DND-41 (cell line): ENCODE measurements at regions not wholly inside any gene's neighbourhood (a gene's known extent, or its start where the extent isn't known, plus 50 kb on each side); places are given as distances from the start of the nearest gene placed in this dataset.

ENCODE experiments used
- ATAC-seq: fragments of 200-7000 bp; cut with Tn5 transposase; 3 replicates; pipeline ENCODE4 v1.9.1; 2021; ENCODE audit warnings: low read depth; ENCODE audit not compliant: insufficient read depth
- DNase-seq: peaks from one replicate; pipeline ENCODE4 v3.0.0-alpha.2; 2020
- H2AFZ ChIP-seq: 2 replicates; pipeline ENCODE4 v1.6.0; 2012; ENCODE audit warnings: low read depth, low read length
- H3K27ac ChIP-seq: 2 replicates; pipeline ENCODE4 v1.5.1; 2012; ENCODE audit warnings: low read length, inconsistent platforms
- H3K27me3 ChIP-seq: fragments of 200-600 bp; sonication (generic); 2 replicates; pipeline ENCODE4 v1.6.0; 2012; ENCODE audit warnings: low read length, mild to moderate bottlenecking, inconsistent platforms; ENCODE audit not compliant: insufficient read depth, poor library complexity
- H3K36me3 ChIP-seq: 2 replicates; pipeline ENCODE4 v1.5.1; 2012; ENCODE audit warnings: low read length, inconsistent platforms; ENCODE audit not compliant: insufficient read depth
- H3K4me1 ChIP-seq: 2 replicates; pipeline ENCODE4 v1.5.1; 2012; ENCODE audit warnings: mild to moderate bottlenecking, low read length; ENCODE audit not compliant: insufficient read depth
- H3K4me2 ChIP-seq: 2 replicates; pipeline ENCODE4 v1.6.0; 2012; ENCODE audit warnings: mild to moderate bottlenecking, moderate library complexity, low read length, inconsistent platforms; ENCODE audit not compliant: insufficient read depth
- H3K4me3 ChIP-seq, 2 experiments: fragments of 200-600 bp in 1 of 2; shearing (Covaris generic) in 1 of 2; 2 replicates each; pipeline ENCODE4 v1.5.1; 2012 to 2016; ENCODE audit warnings: inconsistent platforms in 2 of 2, low read length in 2 of 2, mild to moderate bottlenecking in 2 of 2, low read depth in 1 of 2, moderate library complexity in 1 of 2
- H3K79me2 ChIP-seq: 2 replicates; pipeline ENCODE4 v1.6.0; 2012; ENCODE audit warnings: low read length, inconsistent platforms; ENCODE audit not compliant: insufficient read depth
- H3K9ac ChIP-seq: 2 replicates; pipeline ENCODE4 v1.6.0; 2012; ENCODE audit warnings: low read depth, mild to moderate bottlenecking, inconsistent platforms, low read length, moderate library complexity
- H3K9me3 ChIP-seq: 2 replicates; pipeline ENCODE4 v1.5.1; 2012; ENCODE audit warnings: low read length, moderate library complexity, mild to moderate bottlenecking, inconsistent platforms; ENCODE audit not compliant: insufficient read depth, severe bottlenecking
- H4K20me1 ChIP-seq: 2 replicates; pipeline ENCODE4 v1.6.0; 2012; ENCODE audit warnings: low read length; ENCODE audit not compliant: insufficient read depth
- EZH2 ChIP-seq: IDR thresholded peaks from 3 replicates; pipeline ENCODE4 v1.6.1; 2012; ENCODE audit warnings: borderline replicate concordance, low read depth, mild to moderate bottlenecking, moderate library complexity, low read length, inconsistent platforms; ENCODE audit not compliant: severe bottlenecking
- TF ChIP-seq, protein P1 (sequence below): IDR thresholded peaks from 2 replicates; pipeline ENCODE4 v1.5.1; 2012; ENCODE audit warnings: borderline replicate concordance, low read length, moderate library complexity, mild to moderate bottlenecking; ENCODE audit not compliant: poor library complexity, severe bottlenecking; ENCODE audit errors: extremely low read depth

DNA sequence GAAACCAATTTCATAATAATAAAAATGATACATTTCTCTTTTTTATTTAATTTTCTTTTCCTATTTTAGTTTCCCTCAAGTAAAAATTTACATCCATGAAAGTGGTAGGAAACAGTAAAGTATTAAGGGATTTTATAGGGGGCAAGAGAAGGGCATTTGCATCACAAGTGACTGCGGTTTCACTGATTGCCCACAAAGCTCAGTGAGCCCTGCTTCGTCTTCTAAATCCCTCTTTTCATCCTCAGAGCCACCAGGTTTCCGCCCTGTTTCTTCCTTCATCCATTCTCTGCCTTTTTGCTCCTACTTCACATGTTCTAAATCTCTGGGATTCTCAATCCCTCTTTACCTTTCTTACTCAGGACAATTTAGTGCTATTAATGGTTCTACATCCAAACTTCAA lies 491.4 kb downstream of the LRRC70 start:
- no peak for TF ChIP-seq EZH2
- TF ChIP-seq, protein P1, sequence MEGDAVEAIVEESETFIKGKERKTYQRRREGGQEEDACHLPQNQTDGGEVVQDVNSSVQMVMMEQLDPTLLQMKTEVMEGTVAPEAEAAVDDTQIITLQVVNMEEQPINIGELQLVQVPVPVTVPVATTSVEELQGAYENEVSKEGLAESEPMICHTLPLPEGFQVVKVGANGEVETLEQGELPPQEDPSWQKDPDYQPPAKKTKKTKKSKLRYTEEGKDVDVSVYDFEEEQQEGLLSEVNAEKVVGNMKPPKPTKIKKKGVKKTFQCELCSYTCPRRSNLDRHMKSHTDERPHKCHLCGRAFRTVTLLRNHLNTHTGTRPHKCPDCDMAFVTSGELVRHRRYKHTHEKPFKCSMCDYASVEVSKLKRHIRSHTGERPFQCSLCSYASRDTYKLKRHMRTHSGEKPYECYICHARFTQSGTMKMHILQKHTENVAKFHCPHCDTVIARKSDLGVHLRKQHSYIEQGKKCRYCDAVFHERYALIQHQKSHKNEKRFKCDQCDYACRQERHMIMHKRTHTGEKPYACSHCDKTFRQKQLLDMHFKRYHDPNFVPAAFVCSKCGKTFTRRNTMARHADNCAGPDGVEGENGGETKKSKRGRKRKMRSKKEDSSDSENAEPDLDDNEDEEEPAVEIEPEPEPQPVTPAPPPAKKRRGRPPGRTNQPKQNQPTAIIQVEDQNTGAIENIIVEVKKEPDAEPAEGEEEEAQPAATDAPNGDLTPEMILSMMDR: no peak
- Histone ChIP-seq H3K36me3 (no peaks in the 10 kb centered on the region), H3K27me3 (no peaks in the 10 kb centered on the region), H3K27ac (no peak overlapping the region), H3K9me3 (no peaks in the 10 kb centered on the region), H4K20me1 (no peaks in the 10 kb centered on the region), H3K4me2 (no peak overlapping the region), H2AFZ (no peak overlapping the region), H3K4me1 (no peaks in the 10 kb centered on the region), H3K4me3 (no peak overlapping the region), H3K9ac (no peak overlapping the region), H3K79me2 (no peaks in the 10 kb centered on the region)
- ATAC-seq: no peak
- DNase-seq: no peak

GRCh38 chr5:63055421-63055820 lies 476.8 kb downstream of the LRRC70 start:
- H3K36me3 ChIP-seq: no peaks in the 10 kb centered on the region
- no peak overlapping the region for H3K9ac ChIP-seq
- H3K27me3 ChIP-seq: no peaks in the 10 kb centered on the region
- H2AFZ ChIP-seq: no peak overlapping the region
- no peaks in the 10 kb centered on the region for H3K9me3 ChIP-seq
- no peaks in the 10 kb centered on the region for H4K20me1 ChIP-seq
- no peak overlapping the region for H3K4me2 ChIP-seq
- DNase-seq (no peak), ATAC-seq (no peak)
- TF ChIP-seq EZH2: no peak
- TF ChIP-seq, protein P1: no peak
- no peaks in the 10 kb centered on the region for H3K4me1 ChIP-seq
- H3K27ac ChIP-seq: no peak overlapping the region
- H3K79me2 ChIP-seq: no peaks in the 10 kb centered on the region
- no peak overlapping the region for H3K4me3 ChIP-seq

DNA sequence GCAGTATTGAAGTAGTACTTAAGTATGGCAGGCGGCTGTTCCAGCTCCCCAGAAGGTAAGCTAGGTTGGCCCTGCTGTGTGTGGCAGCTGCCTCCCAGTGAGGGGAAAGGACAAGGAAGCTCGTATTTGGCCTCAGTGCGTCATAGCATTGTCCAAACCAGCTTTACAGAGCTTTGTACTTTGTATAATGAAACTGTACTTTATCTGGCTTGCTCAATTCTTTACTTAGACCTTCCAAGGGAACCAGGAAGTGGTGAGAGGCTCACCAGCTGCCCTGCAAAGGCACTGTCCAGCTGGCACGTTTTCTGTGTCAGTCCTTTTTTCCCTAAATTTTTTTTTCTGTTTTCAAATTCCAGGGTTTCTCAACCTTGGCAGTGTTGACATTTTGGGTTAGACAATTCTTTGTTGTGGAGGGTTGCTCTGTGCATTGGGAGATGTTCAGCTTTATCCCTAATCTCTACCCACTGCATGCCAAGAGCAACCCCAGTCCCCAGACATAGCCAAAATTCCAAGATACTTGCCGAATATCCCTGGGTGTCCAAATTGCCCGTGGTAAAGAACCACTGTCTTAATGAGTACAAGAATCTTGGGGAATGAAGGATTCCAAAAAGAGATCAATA lies 474.5 kb downstream of the LRRC70 start:
- no peak overlapping the region for H3K9ac ChIP-seq
- no peak overlapping the region for H2AFZ ChIP-seq
- TF ChIP-seq EZH2: no peak
- TF ChIP-seq, protein P1: no peak
- H3K4me2 ChIP-seq: no peak overlapping the region
- no peaks in the 10 kb centered on the region for H3K27me3 ChIP-seq
- no peak overlapping the region for H3K27ac ChIP-seq
- no peak overlapping the region for H3K4me3 ChIP-seq
- DNase-seq (no peak), ATAC-seq (no peak)
- H4K20me1 ChIP-seq: no peaks in the 10 kb centered on the region
- no peaks in the 10 kb centered on the region for H3K36me3 ChIP-seq
- no peaks in the 10 kb centered on the region for H3K4me1 ChIP-seq
- no peaks in the 10 kb centered on the region for H3K79me2 ChIP-seq
- H3K9me3 ChIP-seq: no peaks in the 10 kb centered on the region
